HEK293T (cell line): ENCODE measurements at regions not wholly inside any gene's neighbourhood (a gene's known extent, or its start where the extent isn't known, plus 50 kb on each side); places are given as distances from the start of the nearest gene placed in this dataset.

ENCODE experiments used
- ARNT ChIP-seq: fragments of 450-650 bp; IDR thresholded peaks from 2 replicates; pipeline ENCODE4 v1.6.1; 2017; ENCODE audit warnings: mild to moderate bottlenecking
- FOXM1 ChIP-seq: fragments of 450-650 bp; IDR thresholded peaks from 2 replicates; pipeline ENCODE4 v1.6.1; 2017; ENCODE audit warnings: mild to moderate bottlenecking, borderline replicate concordance
- HDGF ChIP-seq: fragments of 450-650 bp; IDR thresholded peaks from 2 replicates; pipeline ENCODE4 v1.6.1; 2017; ENCODE audit warnings: antibody characterized with exemption, borderline replicate concordance
- PKNOX1 ChIP-seq: fragments of 450-650 bp; IDR thresholded peaks from 2 replicates; pipeline ENCODE4 v1.6.1; 2016
- SP1 ChIP-seq: fragments of 450-650 bp; IDR thresholded peaks from 2 replicates; pipeline ENCODE4 v1.6.1; 2017
- ZNF384 ChIP-seq: fragments of 450-650 bp; IDR thresholded peaks from 2 replicates; pipeline ENCODE4 v1.6.1; 2016

- TF ChIP-seq HDGF, result no peak
- no peak for TF ChIP-seq PKNOX1
- no peak for TF ChIP-seq SP1
- no peak for TF ChIP-seq FOXM1
- TF ChIP-seq ZNF384, result no peak
- no peak for TF ChIP-seq ARNT
Measured at GRCh38 chr5:2196416-2196815, 313.7 kb upstream of the IRX4 start.
